ENCODE measurements at regions not wholly inside any gene's neighbourhood (a gene's known extent, or its start where the extent isn't known, plus 50 kb on each side); places are given as distances from the start of the nearest gene placed in this dataset.
"Not testable (repeated sequence)": the region's sequence is repeated elsewhere in the genome, so short reads cannot be mapped to it uniquely, and the experiment has no call there.

- POLR2A ChIA-PET (ENCODE audit: partially characterized antibody): interaction anchor here (1.1 kb wide), 1 partner anchor 9 kb away, joined by 4 read pairs; no protein-coding TSS in a partner anchor
- H3K79me1 ChIP-seq (ENCODE audit: low read depth, low read length); FAIRE-seq; H4K91ac ChIP-seq (replicated peaks; ENCODE audit: insufficient read length, low read length); H2AFZ ChIP-seq (ENCODE audit: low read length); H2AK5ac ChIP-seq (ENCODE audit: low read depth, low read length); H3K56ac ChIP-seq (replicated peaks; ENCODE audit: insufficient read length, low read depth, low read length); H3K23ac ChIP-seq (ENCODE audit: insufficient read length); H3K4me3 ChIP-seq (ENCODE audit: extremely low read depth in 1 of 4, insufficient read depth in 2 of 4, low read depth in 3 of 4, low read length in 4 of 4); H4K20me1 ChIP-seq (replicated peaks in 1 of 2; ENCODE audit: control insufficient read depth in 1 of 2, insufficient read depth in 2 of 2, low read length in 2 of 2); H3K18ac ChIP-seq (ENCODE audit: extremely low read depth, low read length); H3K23me2 ChIP-seq (ENCODE audit: low read depth, low read length); H2BK120ac ChIP-seq (replicated peaks; ENCODE audit: low read depth, low read length); H3K79me2 ChIP-seq (ENCODE audit: control insufficient read depth in 1 of 2, insufficient read depth in 2 of 2, low read length in 2 of 2); H3K9ac ChIP-seq (replicated peaks in 1 of 4; ENCODE audit: extremely low read depth in 1 of 4, low read depth in 3 of 4, low read length in 3 of 4); H3K4me1 ChIP-seq (replicated peaks in 1 of 4; ENCODE audit: control insufficient read depth in 3 of 4, insufficient read depth in 4 of 4, low read length in 3 of 4); H3K36me3 ChIP-seq (ENCODE audit: control insufficient read depth in 2 of 4, insufficient read depth in 4 of 4, low read length in 3 of 4); H4K8ac ChIP-seq (ENCODE audit: extremely low read depth, insufficient read depth, low read length); H2BK12ac ChIP-seq (ENCODE audit: low read depth, low read length); H2BK5ac ChIP-seq (ENCODE audit: low read depth, low read length); H3K27me3 ChIP-seq (replicated peaks in 1 of 4; ENCODE audit: control insufficient read depth in 3 of 4, extremely low read depth in 1 of 4, insufficient read depth in 3 of 4, low read length in 3 of 4); H3K14ac ChIP-seq (ENCODE audit: insufficient read length); DNase-seq (ENCODE audit: low read depth in 1 of 2, low spot score in 2 of 2); H2BK15ac ChIP-seq (ENCODE audit: low read length); H2BK20ac ChIP-seq (ENCODE audit: low read length); H3K4ac ChIP-seq (replicated peaks; ENCODE audit: insufficient read length, low read depth, low read length); CTCF ChIA-PET (ENCODE audit: partially characterized antibody); H4K5ac ChIP-seq (ENCODE audit: insufficient read length, low read depth, low read length); H3K27ac ChIP-seq (ENCODE audit: low read depth, low read length); H3K4me2 ChIP-seq (ENCODE audit: insufficient read depth in 1 of 2, low read depth in 2 of 2, low read length in 2 of 2): not testable (repeated sequence)
- WGBS, 2 experiments (ENCODE audit: extremely low coverage in 1 of 2, insufficient coverage in 1 of 2, insufficient read length in 1 of 2, insufficient replicate concordance in 2 of 2, low coverage in 1 of 2, low lambda C conversion rate in 2 of 2, missing lambda C conversion rate in 1 of 2): 75% methylated on average over 2 of the region's 5 CpGs; no CpG with 5 or more reads in 1 of the 2 experiments
- peaks cover 2 to 49% of the 10 kb centered on the region in 2 experiments; a peak in 2 of 4 replicates for H3K9me3 ChIP-seq (ENCODE audit: insufficient read depth in 2 of 2, low read depth in 1 of 2, low read length in 1 of 2)
Observed at GRCh38 chr1:143572661-143573060, 399.1 kb downstream of the FAM72C start.

- CTCF ChIA-PET (ENCODE audit: partially characterized antibody); H2BK120ac ChIP-seq (replicated peaks; ENCODE audit: low read depth, low read length): not testable (repeated sequence)
Observed at GRCh38 chr1:143563761-143564160, 408.0 kb downstream of the FAM72C start.

More at GRCh38 chr1:143563761-143564160, 408.0 kb downstream of the FAM72C start:
- not testable (repeated sequence) for H3K9ac ChIP-seq (replicated peaks in 1 of 4; ENCODE audit: extremely low read depth in 1 of 4, low read depth in 3 of 4, low read length in 3 of 4); H3K36me3 ChIP-seq (ENCODE audit: control insufficient read depth in 2 of 4, insufficient read depth in 4 of 4, low read length in 3 of 4); FAIRE-seq; H3K23me2 ChIP-seq (ENCODE audit: low read depth, low read length); H3K4me1 ChIP-seq (replicated peaks in 1 of 4; ENCODE audit: control insufficient read depth in 3 of 4, insufficient read depth in 4 of 4, low read length in 3 of 4); H4K5ac ChIP-seq (ENCODE audit: insufficient read length, low read depth, low read length); H2BK5ac ChIP-seq (ENCODE audit: low read depth, low read length); H3K23ac ChIP-seq (ENCODE audit: insufficient read length); H3K18ac ChIP-seq (ENCODE audit: extremely low read depth, low read length); H2BK15ac ChIP-seq (ENCODE audit: low read length); H2BK12ac ChIP-seq (ENCODE audit: low read depth, low read length); H3K27ac ChIP-seq (ENCODE audit: low read depth, low read length); H4K91ac ChIP-seq (replicated peaks; ENCODE audit: insufficient read length, low read length); H2AK5ac ChIP-seq (ENCODE audit: low read depth, low read length); H3K56ac ChIP-seq (replicated peaks; ENCODE audit: insufficient read length, low read depth, low read length); H4K20me1 ChIP-seq (replicated peaks in 1 of 2; ENCODE audit: control insufficient read depth in 1 of 2, insufficient read depth in 2 of 2, low read length in 2 of 2); H3K27me3 ChIP-seq (replicated peaks in 1 of 4; ENCODE audit: control insufficient read depth in 3 of 4, extremely low read depth in 1 of 4, insufficient read depth in 3 of 4, low read length in 3 of 4); H3K14ac ChIP-seq (ENCODE audit: insufficient read length); H3K79me2 ChIP-seq (ENCODE audit: control insufficient read depth in 1 of 2, insufficient read depth in 2 of 2, low read length in 2 of 2); H3K79me1 ChIP-seq (ENCODE audit: low read depth, low read length); H2AFZ ChIP-seq (ENCODE audit: low read length); H3K4me2 ChIP-seq (ENCODE audit: insufficient read depth in 1 of 2, low read depth in 2 of 2, low read length in 2 of 2); H2BK20ac ChIP-seq (ENCODE audit: low read length); H3K4ac ChIP-seq (replicated peaks; ENCODE audit: insufficient read length, low read depth, low read length); H4K8ac ChIP-seq (ENCODE audit: extremely low read depth, insufficient read depth, low read length)
- H3K9me3 ChIP-seq (ENCODE audit: insufficient read depth in 2 of 2, low read depth in 1 of 2, low read length in 1 of 2): peaks cover 0 to 17% of the 10 kb centered on the region in 2 experiments; a peak in 2 of 4 replicates
- POLR2A ChIA-PET (ENCODE audit: partially characterized antibody): interaction anchor here (1.3 kb wide), 1 partner anchor 9 kb away, joined by 4 read pairs; no protein-coding TSS in a partner anchor
- 69% methylated on average over 5 of the region's 20 CpGs; no CpG with 5 or more reads in 1 of the 2 experiments for WGBS, 2 experiments (ENCODE audit: extremely low coverage in 1 of 2, insufficient coverage in 1 of 2, insufficient read length in 1 of 2, insufficient replicate concordance in 2 of 2, low coverage in 1 of 2, low lambda C conversion rate in 2 of 2, missing lambda C conversion rate in 1 of 2)
- peak overlapping the region in 1 of 4 experiments; percentile 7; a peak in 1 of 8 replicates for H3K4me3 ChIP-seq (ENCODE audit: extremely low read depth in 1 of 4, insufficient read depth in 2 of 4, low read depth in 3 of 4, low read length in 4 of 4)
- DNase-seq (ENCODE audit: low read depth in 1 of 2, low spot score in 2 of 2): peak in 1 of 2 experiments; percentile 52
